ENCODE measurements at regions not wholly inside any gene's neighbourhood (a gene's known extent, or its start where the extent isn't known, plus 50 kb on each side); places are given as distances from the start of the nearest gene placed in this dataset.

- no peak for DNase-seq (ENCODE audit: extremely low read depth, low read depth, low spot score)
Observed at GRCh38 chr10:59125666-59126065, 50.8 kb upstream of the PHYHIPL start.

GRCh38 chr10:59126261-59126660, 50.2 kb upstream of the PHYHIPL start:
- DNase-seq (ENCODE audit: extremely low read depth, low read depth, low spot score): no peak

Measured in glomerular endothelial cell (primary cell).